ENCODE measurements at regions not wholly inside any gene's neighbourhood (a gene's known extent, or its start where the extent isn't known, plus 50 kb on each side); places are given as distances from the start of the nearest gene placed in this dataset.

DNA sequence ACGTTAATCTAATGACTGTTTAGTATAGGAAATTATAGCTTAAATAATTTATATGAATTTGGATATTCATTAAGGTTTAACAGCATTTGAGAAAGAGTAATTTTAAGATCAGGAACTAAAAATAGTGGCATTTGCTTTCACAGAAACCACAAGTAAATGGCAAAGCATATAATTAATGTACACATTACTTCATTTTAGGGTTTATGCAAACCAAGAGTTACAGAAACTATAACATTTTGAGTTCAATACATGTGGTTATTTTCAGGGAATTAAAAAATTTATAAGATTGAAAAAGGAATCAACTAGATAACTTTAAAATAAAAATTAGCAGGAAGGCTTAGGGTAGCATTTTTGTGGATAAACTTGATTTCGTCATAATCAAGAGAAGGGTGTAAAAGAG is 151.7 kb upstream of the MIR17HG start:
- ChIA-PET POLR2A (ENCODE audit: unreplicated experiment) (no interaction called here), CTCF (no interaction called here)
- no CpG with 5 or more reads among the region's 2 CpGs for WGBS, 2 experiments (ENCODE audit: extremely low coverage in 2 of 2, insufficient read length in 1 of 2)
- H3K56ac ChIP-seq (ENCODE audit: extremely low read depth, insufficient read depth, low read length): no peak overlapping the region
- H3K18ac ChIP-seq (ENCODE audit: low read depth, low read length): no peak overlapping the region
- no peak for ATAC-seq (ENCODE audit: low read depth)
- no peak overlapping the region for H2AK5ac ChIP-seq (ENCODE audit: low read depth, low read length)
- H4K20me1 ChIP-seq (ENCODE audit: insufficient read depth, low read length): no peaks in the 10 kb centered on the region
- no peak overlapping the region for H3K14ac ChIP-seq (replicated peaks; ENCODE audit: low read depth, low read length)
- TF ChIP-seq NFE2L2 (IDR thresholded peaks at IDR 0.05; ENCODE audit: low read depth, low read length) (no peak), MAFK (IDR thresholded peaks at IDR 0.05; ENCODE audit: low read depth, low read length) (no peak), CHD1 (IDR thresholded peaks at IDR 0.05; ENCODE audit: low read depth, low read length) (no peak), CEBPB (IDR thresholded peaks at IDR 0.05; ENCODE audit: low read depth, low read length) (no peak), CTCF (conservative IDR thresholded peaks at IDR 0.05; ENCODE audit: low read depth, low read length) (no peak), FOS (IDR thresholded peaks at IDR 0.05; ENCODE audit: low read depth, low read length) (no peak), POLR2A (IDR thresholded peaks at IDR 0.05; ENCODE audit: low read depth, low read length) (no peak), RFX5 (IDR thresholded peaks at IDR 0.05; ENCODE audit: low read depth, low read length) (no peak), RCOR1 (IDR thresholded peaks at IDR 0.05; ENCODE audit: insufficient replicate concordance, low read length) (no peak), MXI1 (IDR thresholded peaks at IDR 0.05; ENCODE audit: borderline replicate concordance, low read depth, low read length) (no peak), RAD21 (IDR thresholded peaks at IDR 0.05; ENCODE audit: low read length) (no peak), SMC3 (IDR thresholded peaks at IDR 0.05; ENCODE audit: low read depth, low read length) (no peak), MAZ (IDR thresholded peaks at IDR 0.05; ENCODE audit: borderline replicate concordance, low read depth, low read length) (no peak)
- TF ChIP-seq, protein P1, sequence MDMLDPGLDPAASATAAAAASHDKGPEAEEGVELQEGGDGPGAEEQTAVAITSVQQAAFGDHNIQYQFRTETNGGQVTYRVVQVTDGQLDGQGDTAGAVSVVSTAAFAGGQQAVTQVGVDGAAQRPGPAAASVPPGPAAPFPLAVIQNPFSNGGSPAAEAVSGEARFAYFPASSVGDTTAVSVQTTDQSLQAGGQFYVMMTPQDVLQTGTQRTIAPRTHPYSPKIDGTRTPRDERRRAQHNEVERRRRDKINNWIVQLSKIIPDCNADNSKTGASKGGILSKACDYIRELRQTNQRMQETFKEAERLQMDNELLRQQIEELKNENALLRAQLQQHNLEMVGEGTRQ (IDR thresholded peaks at IDR 0.05; ENCODE audit: low read depth, low read length): no peak
- H3K27me3 ChIP-seq (ENCODE audit: control insufficient read depth, insufficient read depth, low read length): no peaks in the 10 kb centered on the region
- no peak overlapping the region for H3K4me3 ChIP-seq (ENCODE audit: insufficient read depth, low read depth, low read length)
- H3K23ac ChIP-seq (ENCODE audit: low read depth, low read length): no peak overlapping the region
- DNase-seq: no peak
- no peaks in the 10 kb centered on the region for H3K36me3 ChIP-seq (ENCODE audit: control insufficient read depth, insufficient read depth, low read length)
- in situ Hi-C loops (cut with MboI; ENCODE audit: low sequenced_read_pairs) (no loop called here), dilution Hi-C loops (cut with HindIII; ENCODE audit: low sequenced_read_pairs, unreplicated experiment) (no loop called here), intact Hi-C loops (cut with micrococcal nuclease) (no loop called here)
- no peaks in the 10 kb centered on the region for H3K4me1 ChIP-seq (ENCODE audit: control insufficient read depth, insufficient read depth, low read length)
- no peaks in the 10 kb centered on the region for H3K9me3 ChIP-seq (ENCODE audit: control insufficient read depth, insufficient read depth, low read length)
- H4K91ac ChIP-seq (ENCODE audit: insufficient read depth, low read depth, low read length): no peak overlapping the region
- H3K9me1 ChIP-seq (ENCODE audit: insufficient read depth, low read length): no peaks in the 10 kb centered on the region
- no peak overlapping the region for H2AK9ac ChIP-seq (replicated peaks; ENCODE audit: low read depth, low read length, poor library complexity)
- no peaks in the 10 kb centered on the region for H3K79me1 ChIP-seq (ENCODE audit: low read depth in 1 of 2, low read length in 2 of 2)
- H3K4me2 ChIP-seq (ENCODE audit: low read depth, low read length): no peak overlapping the region
- no peak overlapping the region for H2BK15ac ChIP-seq (ENCODE audit: low read depth, low read length)
- H2BK20ac ChIP-seq (ENCODE audit: low read depth, low read length): no peak overlapping the region
- H3K9ac ChIP-seq (ENCODE audit: low read depth, low read length): no peak overlapping the region
- H2BK5ac ChIP-seq (ENCODE audit: low read depth, low read length, poor library complexity, severe bottlenecking): no peak overlapping the region
- H4K8ac ChIP-seq (ENCODE audit: low read depth in 2 of 2, low read length in 2 of 2): no peak overlapping the region
- H2AFZ ChIP-seq (replicated peaks; ENCODE audit: low read length, poor library complexity): no peak overlapping the region
- BruUV-seq (replicated peaks): no TSS peak
- H2BK120ac ChIP-seq (ENCODE audit: low read depth, low read length): no peak overlapping the region
- no peak overlapping the region for H3K27ac ChIP-seq (ENCODE audit: insufficient read depth, low read length)
- H4K5ac ChIP-seq (ENCODE audit: low read depth, low read length): no peak overlapping the region
- H3K4ac ChIP-seq (ENCODE audit: low read depth, low read length): no peak overlapping the region

All from IMR-90 (cell line).